ENCODE measurements at regions not wholly inside any gene's neighbourhood (a gene's known extent, or its start where the extent isn't known, plus 50 kb on each side); places are given as distances from the start of the nearest gene placed in this dataset.

- TF ChIP-seq CTCF (IDR thresholded peaks at IDR 0.05) (no peak), POLR2AphosphoS5 (IDR thresholded peaks at IDR 0.05) (no peak)
Measured at GRCh38 chr7:96484845-96485244, 162.9 kb upstream of the SLC25A13 start.
